ENCODE measurements at regions not wholly inside any gene's neighbourhood (a gene's known extent, or its start where the extent isn't known, plus 50 kb on each side); places are given as distances from the start of the nearest gene placed in this dataset.

GRCh38 chr22:35138521-35138920 lies 72.6 kb downstream of the ISX start:
- H3K9me3 ChIP-seq (ENCODE audit: control insufficient read depth, insufficient read depth, low read length), result no peaks in the 10 kb centered on the region
- no peak overlapping the region for H3K4me3 ChIP-seq (ENCODE audit: low read depth, low read length)
- H3K4me1 ChIP-seq (ENCODE audit: control insufficient read depth, insufficient read depth, low read length), result peaks cover 13% of the 10 kb centered on the region
- no peaks in the 10 kb centered on the region for H3K36me3 ChIP-seq (ENCODE audit: control insufficient read depth, insufficient read depth, low read length)
- H3K27me3 ChIP-seq (ENCODE audit: control insufficient read depth, insufficient read depth, low read length), result no peaks in the 10 kb centered on the region
- H3K9ac ChIP-seq (ENCODE audit: low read depth, low read length), result no peak overlapping the region
- H3K27ac ChIP-seq (ENCODE audit: low read depth, low read length), result no peak overlapping the region

- H3K9ac ChIP-seq (ENCODE audit: low read depth, low read length), result no peak overlapping the region
- H3K9me3 ChIP-seq (ENCODE audit: control insufficient read depth, insufficient read depth, low read length), result no peaks in the 10 kb centered on the region
Observed at GRCh38 chr22:35140879-35141745, 75.2 kb downstream of the ISX start.

DNA sequence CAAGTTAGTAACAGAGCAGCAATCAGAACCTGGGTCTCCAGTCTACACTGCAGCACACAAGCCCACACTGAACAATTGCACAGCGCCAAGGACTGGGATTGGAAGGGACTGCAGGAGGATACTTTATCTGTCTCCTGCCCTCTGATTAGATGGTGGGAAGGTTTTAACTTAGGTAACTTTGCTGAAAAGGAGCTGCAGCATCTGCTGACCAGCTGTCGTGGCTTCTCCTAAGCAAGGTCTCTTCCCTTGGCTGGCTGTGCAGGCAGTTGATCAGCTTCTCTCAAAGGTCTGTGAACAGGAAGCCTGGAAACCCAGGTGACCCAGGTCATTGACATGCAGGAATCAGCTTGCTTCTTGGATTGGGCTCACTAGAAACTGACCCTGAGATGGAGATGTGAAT lies 82.4 kb downstream of the ISX start:
- H3K4me3 ChIP-seq (ENCODE audit: low read depth, low read length), result no peak overlapping the region
- H3K27me3 ChIP-seq (ENCODE audit: control insufficient read depth, insufficient read depth, low read length), result no peaks in the 10 kb centered on the region
- no peak overlapping the region for H3K9ac ChIP-seq (ENCODE audit: low read depth, low read length)
- no peaks in the 10 kb centered on the region for H3K9me3 ChIP-seq (ENCODE audit: control insufficient read depth, insufficient read depth, low read length)
- no peaks in the 10 kb centered on the region for H3K36me3 ChIP-seq (ENCODE audit: control insufficient read depth, insufficient read depth, low read length)
- H3K27ac ChIP-seq (ENCODE audit: low read depth, low read length), result no peak overlapping the region
- H3K4me1 ChIP-seq (ENCODE audit: control insufficient read depth, insufficient read depth, low read length), result peaks cover 7% of the 10 kb centered on the region; the same call in 1 of the 2 replicates

More at GRCh38 chr22:35140879-35141745, 75.2 kb downstream of the ISX start:
- no peaks in the 10 kb centered on the region for H3K4me1 ChIP-seq (ENCODE audit: control insufficient read depth, insufficient read depth, low read length)
- H3K4me3 ChIP-seq (ENCODE audit: low read depth, low read length), result no peak overlapping the region
- H3K27me3 ChIP-seq (ENCODE audit: control insufficient read depth, insufficient read depth, low read length), result no peaks in the 10 kb centered on the region
- no peak overlapping the region for H3K27ac ChIP-seq (ENCODE audit: low read depth, low read length)
- H3K36me3 ChIP-seq (ENCODE audit: control insufficient read depth, insufficient read depth, low read length), result no peaks in the 10 kb centered on the region

- H3K27me3 ChIP-seq (ENCODE audit: control insufficient read depth, insufficient read depth, low read length), result no peaks in the 10 kb centered on the region
Observed at GRCh38 chr22:35148866-35149548, 83.0 kb downstream of the ISX start.

DNA sequence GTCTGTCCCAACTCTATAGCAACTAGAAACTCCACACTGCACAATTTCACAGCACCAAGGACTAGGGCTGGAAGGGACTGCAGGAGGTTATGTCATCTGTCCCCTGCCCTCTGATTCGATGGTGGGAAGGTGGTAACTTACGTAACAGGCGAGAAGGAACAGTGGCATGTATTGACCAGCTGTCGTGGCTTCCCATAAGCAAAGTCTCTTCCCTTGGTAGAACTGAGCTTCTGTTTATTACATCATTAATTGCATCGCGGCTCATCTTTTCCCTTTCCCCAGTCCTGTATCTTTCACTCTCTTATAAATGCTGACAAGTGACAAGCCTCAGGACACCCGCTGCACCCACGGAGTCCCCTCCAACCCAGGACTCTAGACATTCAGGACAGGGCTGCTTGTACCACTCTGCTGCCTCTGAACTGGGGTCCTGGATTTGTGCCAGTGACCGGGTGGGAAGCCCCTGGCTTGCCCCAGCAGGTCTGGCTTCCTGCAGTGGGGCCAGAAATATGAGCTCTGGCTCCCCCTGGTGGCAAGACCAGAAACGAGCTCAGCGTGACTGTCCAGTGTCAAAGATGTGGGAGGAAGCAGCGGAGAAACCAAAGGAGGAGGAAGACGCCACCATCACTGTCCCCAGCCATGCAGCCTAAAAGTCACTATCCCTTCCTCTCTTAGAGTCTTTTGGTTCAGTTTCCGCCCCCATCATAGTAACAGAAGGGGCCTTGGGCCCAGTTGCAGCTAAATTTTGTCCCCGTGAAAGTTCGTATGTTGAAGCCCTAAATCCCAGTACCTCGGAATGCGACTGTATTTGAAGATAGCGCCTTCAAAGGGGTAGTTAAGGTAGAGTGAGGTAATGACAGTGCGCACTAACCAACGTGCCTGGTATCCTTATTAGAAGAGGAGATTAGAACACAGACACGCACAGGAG lies 84.5 kb downstream of the ISX start:
- peaks cover 19% of the 10 kb centered on the region for H3K4me1 ChIP-seq (ENCODE audit: control insufficient read depth, insufficient read depth, low read length)

More at GRCh38 chr22:35148866-35149548, 83.0 kb downstream of the ISX start:
- H3K27ac ChIP-seq (ENCODE audit: low read depth, low read length), result no peak overlapping the region
- no peaks in the 10 kb centered on the region for H3K9me3 ChIP-seq (ENCODE audit: control insufficient read depth, insufficient read depth, low read length)
- H3K36me3 ChIP-seq (ENCODE audit: control insufficient read depth, insufficient read depth, low read length), result no peaks in the 10 kb centered on the region
- H3K4me1 ChIP-seq (ENCODE audit: control insufficient read depth, insufficient read depth, low read length), result peaks cover 8% of the 10 kb centered on the region
- H3K9ac ChIP-seq (ENCODE audit: low read depth, low read length), result no peak overlapping the region
- H3K4me3 ChIP-seq (ENCODE audit: low read depth, low read length), result no peak overlapping the region

GRCh38 chr22:35152316-35152715 lies 86.4 kb downstream of the ISX start:
- H3K27me3 ChIP-seq (ENCODE audit: control insufficient read depth, insufficient read depth, low read length), result no peaks in the 10 kb centered on the region
- H3K4me1 ChIP-seq (ENCODE audit: control insufficient read depth, insufficient read depth, low read length), result peaks cover 19% of the 10 kb centered on the region
- H3K9ac ChIP-seq (ENCODE audit: low read depth, low read length), result no peak overlapping the region
- H3K9me3 ChIP-seq (ENCODE audit: control insufficient read depth, insufficient read depth, low read length), result no peaks in the 10 kb centered on the region
- no peaks in the 10 kb centered on the region for H3K36me3 ChIP-seq (ENCODE audit: control insufficient read depth, insufficient read depth, low read length)
- H3K27ac ChIP-seq (ENCODE audit: low read depth, low read length), result no peak overlapping the region
- H3K4me3 ChIP-seq (ENCODE audit: low read depth, low read length), result no peak overlapping the region

More for the DNA sequence above, 84.5 kb downstream of the ISX start:
- no peak overlapping the region for H3K27ac ChIP-seq (ENCODE audit: low read depth, low read length)
- H3K9ac ChIP-seq (ENCODE audit: low read depth, low read length), result no peak overlapping the region
- H3K4me3 ChIP-seq (ENCODE audit: low read depth, low read length), result no peak overlapping the region
- H3K9me3 ChIP-seq (ENCODE audit: control insufficient read depth, insufficient read depth, low read length), result no peaks in the 10 kb centered on the region
- no peaks in the 10 kb centered on the region for H3K36me3 ChIP-seq (ENCODE audit: control insufficient read depth, insufficient read depth, low read length)
- H3K27me3 ChIP-seq (ENCODE audit: control insufficient read depth, insufficient read depth, low read length), result no peaks in the 10 kb centered on the region

DNA sequence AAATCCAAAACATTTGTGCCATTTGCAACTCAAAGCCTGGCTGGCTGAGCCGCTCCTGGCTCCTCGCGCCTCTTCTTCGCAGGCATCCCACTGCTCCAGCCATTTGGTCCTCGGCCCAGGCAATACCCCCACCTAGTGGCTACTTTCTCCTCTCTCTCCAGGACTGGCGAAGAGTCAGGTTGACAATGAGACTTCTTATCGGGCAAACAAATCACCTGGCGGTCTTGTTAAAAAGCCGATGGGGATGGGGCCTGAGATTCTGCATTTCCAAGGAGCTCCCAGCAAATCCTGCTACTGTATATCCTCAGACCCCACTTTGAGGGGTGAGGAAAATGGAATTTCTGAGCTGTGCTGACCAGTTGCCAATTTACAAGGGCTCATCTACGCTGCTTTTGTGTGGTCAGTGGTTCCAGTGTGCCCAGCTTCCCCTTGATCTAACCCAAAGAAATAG lies 89.0 kb downstream of the ISX start:
- no peaks in the 10 kb centered on the region for H3K9me3 ChIP-seq (ENCODE audit: control insufficient read depth, insufficient read depth, low read length)
- no peaks in the 10 kb centered on the region for H3K36me3 ChIP-seq (ENCODE audit: control insufficient read depth, insufficient read depth, low read length)
- no peak overlapping the region for H3K9ac ChIP-seq (ENCODE audit: low read depth, low read length)
- no peak overlapping the region for H3K4me3 ChIP-seq (ENCODE audit: low read depth, low read length)
- peaks cover 19% of the 10 kb centered on the region for H3K4me1 ChIP-seq (ENCODE audit: control insufficient read depth, insufficient read depth, low read length)
- H3K27me3 ChIP-seq (ENCODE audit: control insufficient read depth, insufficient read depth, low read length), result no peaks in the 10 kb centered on the region
- peak overlapping the region; percentile 29 for H3K27ac ChIP-seq (ENCODE audit: low read depth, low read length)

DNA sequence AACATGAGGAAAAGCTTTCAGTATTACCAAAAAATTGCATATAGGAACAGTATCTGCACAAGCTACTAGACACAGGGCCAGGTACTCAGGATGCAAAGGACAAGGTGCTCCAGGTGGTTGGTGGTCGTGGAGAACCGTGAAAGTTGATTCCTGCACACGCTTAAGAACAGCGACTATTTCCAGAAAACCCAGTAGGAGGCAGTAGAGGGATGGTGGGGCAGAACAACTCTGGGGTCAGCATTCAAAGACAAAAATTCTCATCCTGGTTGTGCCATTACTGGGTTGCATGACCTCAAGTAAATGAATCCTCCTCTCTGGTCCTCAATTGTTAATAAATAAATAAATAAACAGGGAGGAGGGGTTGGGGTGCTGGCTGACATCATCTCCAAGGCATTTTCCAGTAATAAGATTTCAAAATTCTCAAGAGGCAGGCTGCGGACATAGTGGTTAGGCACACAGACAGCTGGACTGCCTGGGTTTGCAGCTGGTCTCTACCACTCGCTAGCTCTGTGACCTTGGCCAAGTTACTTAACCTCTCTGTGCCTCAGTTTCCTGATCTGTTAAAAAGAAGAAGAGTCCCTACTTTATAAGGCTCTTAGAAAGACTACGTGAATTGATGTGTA lies 89.6 kb downstream of the ISX start:
- Histone ChIP-seq H3K9ac (ENCODE audit: low read depth, low read length) (no peak overlapping the region), H3K9me3 (ENCODE audit: control insufficient read depth, insufficient read depth, low read length) (no peaks in the 10 kb centered on the region), H3K4me1 (ENCODE audit: control insufficient read depth, insufficient read depth, low read length) (peaks cover 19% of the 10 kb centered on the region), H3K4me3 (ENCODE audit: low read depth, low read length) (no peak overlapping the region), H3K36me3 (ENCODE audit: control insufficient read depth, insufficient read depth, low read length) (no peaks in the 10 kb centered on the region), H3K27ac (ENCODE audit: low read depth, low read length) (peak overlapping the region; percentile 29), H3K27me3 (ENCODE audit: control insufficient read depth, insufficient read depth, low read length) (no peaks in the 10 kb centered on the region)

DNA sequence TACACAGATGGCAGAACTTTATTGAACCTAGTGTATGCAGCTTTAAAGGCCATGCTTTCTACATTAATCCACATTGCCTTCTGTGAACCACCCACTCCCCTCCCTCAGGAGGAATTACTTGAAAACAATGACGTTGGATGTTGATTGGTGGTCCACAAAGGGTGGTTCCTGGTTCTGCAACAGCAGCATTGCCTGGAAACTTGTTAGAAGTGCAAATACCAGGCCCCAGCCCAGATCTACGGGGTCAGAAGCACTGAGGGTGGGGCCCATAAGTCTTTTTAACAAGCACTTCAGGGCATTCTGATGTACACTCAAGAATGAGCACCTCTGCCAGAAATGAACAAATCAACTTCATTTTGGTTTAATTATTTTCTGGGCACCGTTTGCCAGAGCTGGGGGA lies 91.0 kb downstream of the ISX start:
- peaks cover 19% of the 10 kb centered on the region for H3K4me1 ChIP-seq (ENCODE audit: control insufficient read depth, insufficient read depth, low read length)
- H3K9ac ChIP-seq (ENCODE audit: low read depth, low read length), result no peak overlapping the region
- no peaks in the 10 kb centered on the region for H3K36me3 ChIP-seq (ENCODE audit: control insufficient read depth, insufficient read depth, low read length)
- no peaks in the 10 kb centered on the region for H3K9me3 ChIP-seq (ENCODE audit: control insufficient read depth, insufficient read depth, low read length)
- H3K4me3 ChIP-seq (ENCODE audit: low read depth, low read length), result no peak overlapping the region
- H3K27ac ChIP-seq (ENCODE audit: low read depth, low read length), result no peak overlapping the region
- H3K27me3 ChIP-seq (ENCODE audit: control insufficient read depth, insufficient read depth, low read length), result no peaks in the 10 kb centered on the region

GRCh38 chr22:35158336-35158735 lies 92.4 kb downstream of the ISX start:
- no peaks in the 10 kb centered on the region for H3K9me3 ChIP-seq (ENCODE audit: control insufficient read depth, insufficient read depth, low read length)
- peaks cover 11% of the 10 kb centered on the region for H3K4me1 ChIP-seq (ENCODE audit: control insufficient read depth, insufficient read depth, low read length)
- no peak overlapping the region for H3K9ac ChIP-seq (ENCODE audit: low read depth, low read length)
- H3K27ac ChIP-seq (ENCODE audit: low read depth, low read length), result no peak overlapping the region
- no peak overlapping the region for H3K4me3 ChIP-seq (ENCODE audit: low read depth, low read length)
- no peaks in the 10 kb centered on the region for H3K36me3 ChIP-seq (ENCODE audit: control insufficient read depth, insufficient read depth, low read length)
- H3K27me3 ChIP-seq (ENCODE audit: control insufficient read depth, insufficient read depth, low read length), result no peaks in the 10 kb centered on the region

All from HUES48 (cell line).